HFFc6 (cell line): ENCODE measurements at regions not wholly inside any gene's neighbourhood (a gene's known extent, or its start where the extent isn't known, plus 50 kb on each side); places are given as distances from the start of the nearest gene placed in this dataset.

ENCODE experiments used
- DNase-seq: peaks from one replicate; pipeline ENCODE4 v3.0.0-alpha.2; 2018
- H3K27ac Mint-ChIP-seq: 2 replicates; pipeline ENCODE4 v1.8.0; 2020; ENCODE audit warnings: mild to moderate bottlenecking, mixed read lengths
- H3K27me3 Mint-ChIP-seq: 2 replicates; pipeline ENCODE4 v1.8.0; 2021; ENCODE audit warnings: mild to moderate bottlenecking, moderate library complexity, mixed read lengths; ENCODE audit not compliant: insufficient read depth
- H3K36me3 Mint-ChIP-seq: 2 replicates; pipeline ENCODE4 v1.8.0; 2021; ENCODE audit warnings: low read depth, mixed read lengths
- H3K4me1 Mint-ChIP-seq: 2 replicates; pipeline ENCODE4 v1.8.0; 2020; ENCODE audit warnings: low read depth, mixed read lengths
- H3K4me3 Mint-ChIP-seq: 2 replicates; pipeline ENCODE4 v1.8.0; 2020; ENCODE audit warnings: mild to moderate bottlenecking, moderate library complexity, mixed read lengths
- H3K9me3 Mint-ChIP-seq: 2 replicates; pipeline ENCODE4 v1.8.0; 2020; ENCODE audit warnings: mild to moderate bottlenecking, mixed read lengths
- CTCF ChIP-seq: fragments of 200-600 bp; sonication (generic); IDR thresholded peaks from 2 replicates; pipeline ENCODE4 v1.5.0; 2021; ENCODE audit warnings: antibody characterized with exemption, mild to moderate bottlenecking

DNA sequence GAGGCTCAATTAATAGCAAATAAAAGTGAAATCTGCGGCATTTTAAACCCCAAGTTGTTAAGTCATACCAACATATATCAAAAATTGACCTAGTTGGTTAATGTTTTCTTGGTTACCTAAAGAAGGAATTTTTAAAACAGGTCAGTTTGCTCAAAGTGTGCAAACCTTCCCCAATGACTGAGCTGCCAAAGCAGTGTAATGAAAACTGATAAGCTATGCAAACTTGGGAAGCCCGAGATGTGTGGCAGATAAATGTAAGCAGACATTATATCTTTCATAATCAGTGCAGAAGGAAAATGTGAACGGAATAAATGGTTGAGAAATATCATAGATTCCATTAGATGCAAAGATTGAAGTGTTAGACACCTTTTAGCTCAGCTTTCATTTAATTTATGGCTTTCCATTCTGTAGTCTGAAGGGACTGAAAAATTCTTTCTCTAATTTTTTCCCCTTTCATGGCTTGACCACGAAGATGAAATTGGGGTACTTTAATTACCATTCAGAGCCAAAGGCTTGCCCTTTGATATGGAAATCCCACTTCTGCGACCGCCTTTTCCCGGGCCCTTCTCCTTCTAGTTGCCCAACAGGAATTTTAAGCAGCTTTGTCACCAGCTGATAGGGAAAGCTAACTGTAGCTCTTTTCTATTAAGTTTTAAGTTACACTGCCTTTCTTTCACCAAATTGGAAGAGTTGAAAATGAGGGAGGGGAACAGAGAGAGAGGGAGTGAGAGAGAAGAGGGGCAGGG, 306.6 kb upstream of the SOX5 start:
- no peak for DNase-seq
- Mint-ChIP-seq H3K4me1 (no peaks in the 10 kb centered on the region), H3K4me3 (no peak overlapping the region), H3K36me3 (no peaks in the 10 kb centered on the region), H3K27me3 (no peaks in the 10 kb centered on the region), H3K27ac (no peak overlapping the region), H3K9me3 (peaks cover 20% of the 10 kb centered on the region)
- no peak for TF ChIP-seq CTCF

- Mint-ChIP-seq H3K4me3 (no peak overlapping the region), H3K36me3 (no peaks in the 10 kb centered on the region), H3K4me1 (no peaks in the 10 kb centered on the region), H3K9me3 (peaks cover 21% of the 10 kb centered on the region), H3K27me3 (no peaks in the 10 kb centered on the region), H3K27ac (no peak overlapping the region)
- DNase-seq = no peak
- no peak for TF ChIP-seq CTCF
These were observed 303.1 kb upstream of the SOX5 start for GRCh38 chr12:24252602-24253001.

DNA sequence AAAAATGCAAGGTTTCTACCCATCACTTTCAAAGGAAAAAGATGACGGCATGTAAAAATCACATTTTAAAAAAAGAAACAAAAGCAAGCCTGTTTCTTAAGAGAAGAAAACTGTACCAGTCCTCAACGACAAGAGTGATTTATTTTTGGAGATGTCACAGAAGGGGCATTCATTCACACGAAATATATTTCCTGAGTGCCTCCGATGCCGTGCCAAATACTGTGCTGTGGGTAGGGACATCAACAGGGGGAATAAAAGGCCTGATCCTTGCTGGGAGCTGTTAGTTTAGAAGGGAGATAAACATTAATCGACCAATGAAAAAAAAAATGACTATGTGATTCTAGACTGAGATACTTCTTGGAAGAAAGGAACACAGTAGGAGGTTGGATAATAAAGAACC, 297.5 kb upstream of the SOX5 start:
- Mint-ChIP-seq H3K36me3 (peaks cover 5% of the 10 kb centered on the region; the same call in 1 of the 2 replicates), H3K9me3 (peaks cover 36% of the 10 kb centered on the region), H3K27me3 (no peaks in the 10 kb centered on the region), H3K27ac (no peak overlapping the region), H3K4me3 (no peak overlapping the region), H3K4me1 (no peaks in the 10 kb centered on the region)
- no peak for TF ChIP-seq CTCF
- DNase-seq = no peak

- TF ChIP-seq CTCF = no peak
- no peak for DNase-seq
- Mint-ChIP-seq H3K4me3 (no peak overlapping the region), H3K9me3 (peaks cover 38% of the 10 kb centered on the region), H3K4me1 (no peaks in the 10 kb centered on the region), H3K27ac (no peak overlapping the region), H3K36me3 (peaks cover 5% of the 10 kb centered on the region; the same call in 1 of the 2 replicates), H3K27me3 (no peaks in the 10 kb centered on the region)
These were observed 296.9 kb upstream of the SOX5 start for GRCh38 chr12:24246376-24246775.

DNA sequence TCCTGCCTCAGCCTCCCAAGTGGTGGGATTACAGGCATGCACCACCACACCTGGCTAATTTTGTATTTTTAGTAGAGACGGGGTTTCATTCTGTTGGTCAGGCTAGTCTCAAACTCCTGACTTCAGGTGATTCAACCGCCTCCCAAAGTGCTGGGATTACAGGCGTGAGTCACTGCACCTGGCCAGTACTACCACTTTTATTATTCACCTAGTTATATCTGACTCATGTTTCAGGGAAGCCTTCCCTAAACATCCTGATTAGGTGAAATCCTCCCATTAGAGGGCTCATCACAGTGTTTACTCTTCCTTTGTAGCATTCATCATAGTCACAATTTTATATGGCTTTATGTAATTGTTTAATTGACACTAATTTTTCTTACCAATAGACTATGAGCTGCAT, 295.3 kb upstream of the SOX5 start:
- Mint-ChIP-seq H3K4me3 (no peak overlapping the region), H3K9me3 (peaks cover 43% of the 10 kb centered on the region), H3K36me3 (peaks cover 5% of the 10 kb centered on the region; the same call in 1 of the 2 replicates), H3K27ac (no peak overlapping the region), H3K27me3 (no peaks in the 10 kb centered on the region), H3K4me1 (no peaks in the 10 kb centered on the region)
- TF ChIP-seq CTCF = no peak
- DNase-seq = no peak
